Uterus (tissue), 2 donors: ENCODE measurements at regions not wholly inside any gene's neighbourhood (a gene's known extent, or its start where the extent isn't known, plus 50 kb on each side); places are given as distances from the start of the nearest gene placed in this dataset.

Experiments
- POLR2A ChIP-seq, 2 donors: fragments of 450-650 bp; IDR thresholded peaks; one replicate each; pipeline ENCODE4 v1.6.1; 2016; ENCODE audit warnings: antibody characterized with exemption in 2 of 2, mild to moderate bottlenecking in 1 of 2, moderate library complexity in 1 of 2
- TF ChIP-seq, protein P1 (sequence below), 4 experiments: fragments of 200-600 bp in 2 of 4; fragments of 450-650 bp in 2 of 4; sonication (generic) in 2 of 4; IDR thresholded peaks; one replicate each; pipeline ENCODE4 v1.5.1; 2016 to 2019; ENCODE audit warnings: antibody characterized with exemption in 4 of 4, mild to moderate bottlenecking in 2 of 4, moderate library complexity in 1 of 4

DNA sequence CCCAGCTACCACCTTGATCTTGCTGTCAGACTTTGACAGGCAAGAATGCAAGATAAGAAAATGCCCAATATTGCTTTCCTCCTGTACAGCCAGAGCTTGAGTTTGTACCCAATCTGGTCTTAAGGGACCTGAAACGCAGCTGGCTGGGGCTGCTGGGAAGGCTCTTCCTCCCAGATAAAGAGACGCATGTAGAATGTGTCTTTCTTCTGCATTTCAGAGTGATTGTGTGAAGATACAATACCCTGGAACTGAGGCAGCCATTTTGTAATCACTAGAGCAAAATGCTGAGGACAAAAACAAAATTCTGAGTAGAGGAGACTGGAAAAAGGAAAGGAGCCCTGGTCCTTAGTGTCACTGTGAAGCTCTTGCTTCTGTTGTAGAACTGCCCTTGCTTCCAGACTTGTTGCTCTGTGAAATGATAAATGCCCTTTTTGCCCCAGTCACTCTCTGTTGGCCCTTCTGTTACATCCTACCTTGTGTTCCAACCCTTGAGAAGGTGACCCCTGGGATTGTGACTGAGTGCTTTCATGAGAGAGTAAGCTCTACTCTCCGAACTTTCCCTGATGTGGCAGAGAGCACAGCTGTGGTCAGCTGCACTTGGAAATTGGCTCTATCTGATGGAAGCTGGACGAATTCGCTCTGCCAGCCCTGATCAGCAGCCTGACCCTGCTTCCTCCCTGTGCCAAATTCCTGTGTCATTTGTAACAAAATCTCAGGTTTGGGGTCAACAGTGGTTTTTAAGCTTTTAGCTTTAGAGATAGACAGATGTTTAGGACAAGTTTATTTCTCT lies 137.4 kb upstream of the RBMS1 start:
- TF ChIP-seq, protein P1, sequence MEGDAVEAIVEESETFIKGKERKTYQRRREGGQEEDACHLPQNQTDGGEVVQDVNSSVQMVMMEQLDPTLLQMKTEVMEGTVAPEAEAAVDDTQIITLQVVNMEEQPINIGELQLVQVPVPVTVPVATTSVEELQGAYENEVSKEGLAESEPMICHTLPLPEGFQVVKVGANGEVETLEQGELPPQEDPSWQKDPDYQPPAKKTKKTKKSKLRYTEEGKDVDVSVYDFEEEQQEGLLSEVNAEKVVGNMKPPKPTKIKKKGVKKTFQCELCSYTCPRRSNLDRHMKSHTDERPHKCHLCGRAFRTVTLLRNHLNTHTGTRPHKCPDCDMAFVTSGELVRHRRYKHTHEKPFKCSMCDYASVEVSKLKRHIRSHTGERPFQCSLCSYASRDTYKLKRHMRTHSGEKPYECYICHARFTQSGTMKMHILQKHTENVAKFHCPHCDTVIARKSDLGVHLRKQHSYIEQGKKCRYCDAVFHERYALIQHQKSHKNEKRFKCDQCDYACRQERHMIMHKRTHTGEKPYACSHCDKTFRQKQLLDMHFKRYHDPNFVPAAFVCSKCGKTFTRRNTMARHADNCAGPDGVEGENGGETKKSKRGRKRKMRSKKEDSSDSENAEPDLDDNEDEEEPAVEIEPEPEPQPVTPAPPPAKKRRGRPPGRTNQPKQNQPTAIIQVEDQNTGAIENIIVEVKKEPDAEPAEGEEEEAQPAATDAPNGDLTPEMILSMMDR (IDR thresholded peaks at IDR 0.05), result no peak
- no peak for TF ChIP-seq POLR2A (IDR thresholded peaks at IDR 0.05)
